Effector memory CD8-positive, alpha-beta T cell (primary cell): ENCODE measurements at regions not wholly inside any gene's neighbourhood (a gene's known extent, or its start where the extent isn't known, plus 50 kb on each side); places are given as distances from the start of the nearest gene placed in this dataset.

Source experiments
- ATAC-seq: fragments of 150-1000 bp; cut with Tn5 transposase; replicated peaks from 2 replicates; pipeline ENCODE4 v1.10.0; 2021; ENCODE audit warnings: mild to moderate bottlenecking, moderate library complexity
- DNase-seq, 3 experiments: peaks; one replicate each; pipeline ENCODE4 v3.0.0; 2021
- H3K27ac Mint-ChIP-seq, 2 donors: one replicate each; pipeline ENCODE4 v1.8.0; 2022; ENCODE audit warnings: mild to moderate bottlenecking in 2 of 2, mixed read lengths in 2 of 2, moderate library complexity in 2 of 2
- H3K27me3 Mint-ChIP-seq, 2 donors: one replicate each; pipeline ENCODE4 v1.8.0; 2022; ENCODE audit warnings: mixed read lengths in 2 of 2
- H3K36me3 Mint-ChIP-seq: one replicate; pipeline ENCODE4 v1.8.0; 2022; ENCODE audit warnings: mild to moderate bottlenecking, moderate library complexity, mixed read lengths; ENCODE audit not compliant: insufficient read depth
- H3K4me1 Mint-ChIP-seq, 2 donors: one replicate each; pipeline ENCODE4 v1.8.0; 2022; ENCODE audit warnings: low read depth in 2 of 2, mixed read lengths in 2 of 2
- H3K4me3 Mint-ChIP-seq, 2 donors: one replicate each; pipeline ENCODE4 v1.8.0; 2022; ENCODE audit warnings: mild to moderate bottlenecking in 2 of 2, mixed read lengths in 2 of 2, moderate library complexity in 2 of 2
- H3K9me3 Mint-ChIP-seq, 2 donors: one replicate each; pipeline ENCODE4 v1.8.0; 2022; ENCODE audit warnings: mixed read lengths in 2 of 2

- no peaks in the 10 kb centered on the region for H3K4me1 Mint-ChIP-seq
- no peak overlapping the region for H3K4me3 Mint-ChIP-seq
- peaks cover 6 to 18% of the 10 kb centered on the region in 2 donors for H3K9me3 Mint-ChIP-seq
- no peaks in the 10 kb centered on the region for H3K36me3 Mint-ChIP-seq
- no peak overlapping the region for H3K27ac Mint-ChIP-seq
- no peaks in the 10 kb centered on the region for H3K27me3 Mint-ChIP-seq
- DNase-seq (no peak), ATAC-seq (no peak)
Observed at GRCh38 chr2:104410136-104410535, 443.8 kb upstream of the POU3F3 start.

GRCh38 chr2:104412384-104412783 lies 441.5 kb upstream of the POU3F3 start:
- Mint-ChIP-seq H3K4me1 (no peaks in the 10 kb centered on the region), H3K27me3 (no peaks in the 10 kb centered on the region), H3K27ac (no peak overlapping the region), H3K4me3 (no peak overlapping the region), H3K9me3 (peaks cover 4 to 30% of the 10 kb centered on the region in 2 donors), H3K36me3 (no peaks in the 10 kb centered on the region)
- DNase-seq (no peak), ATAC-seq (no peak)

GRCh38 chr2:104413890-104414289 lies 440.0 kb upstream of the POU3F3 start:
- H3K4me1 Mint-ChIP-seq: no peaks in the 10 kb centered on the region
- H3K27ac Mint-ChIP-seq: no peak overlapping the region
- no peak for DNase-seq
- no peak for ATAC-seq
- no peaks in the 10 kb centered on the region for H3K27me3 Mint-ChIP-seq
- no peaks in the 10 kb centered on the region for H3K36me3 Mint-ChIP-seq
- no peak overlapping the region for H3K4me3 Mint-ChIP-seq
- H3K9me3 Mint-ChIP-seq: peaks cover 4 to 32% of the 10 kb centered on the region in 2 donors

- no peaks in the 10 kb centered on the region for H3K4me1 Mint-ChIP-seq
- H3K36me3 Mint-ChIP-seq: no peaks in the 10 kb centered on the region
- ATAC-seq: no peak
- H3K27me3 Mint-ChIP-seq: no peaks in the 10 kb centered on the region
- H3K27ac Mint-ChIP-seq: no peak overlapping the region
- DNase-seq: no peak
- peaks cover 4 to 32% of the 10 kb centered on the region in 2 donors for H3K9me3 Mint-ChIP-seq
- no peak overlapping the region for H3K4me3 Mint-ChIP-seq
Observed at GRCh38 chr2:104415284-104415683, 438.6 kb upstream of the POU3F3 start.

GRCh38 chr2:104416339-104417000 lies 437.4 kb upstream of the POU3F3 start:
- DNase-seq (no peak), ATAC-seq (no peak)
- no peaks in the 10 kb centered on the region for H3K27me3 Mint-ChIP-seq
- no peaks in the 10 kb centered on the region for H3K4me1 Mint-ChIP-seq
- H3K9me3 Mint-ChIP-seq: peaks cover 5 to 32% of the 10 kb centered on the region in 2 donors
- no peaks in the 10 kb centered on the region for H3K36me3 Mint-ChIP-seq
- H3K4me3 Mint-ChIP-seq: no peak overlapping the region
- H3K27ac Mint-ChIP-seq: no peak overlapping the region

GRCh38 chr2:104420420-104420819 lies 433.5 kb upstream of the POU3F3 start:
- Mint-ChIP-seq H3K9me3 (peaks cover 11 to 18% of the 10 kb centered on the region in 2 donors), H3K4me3 (no peak overlapping the region), H3K27me3 (no peaks in the 10 kb centered on the region), H3K4me1 (no peaks in the 10 kb centered on the region), H3K27ac (no peak overlapping the region), H3K36me3 (no peaks in the 10 kb centered on the region)
- DNase-seq (no peak), ATAC-seq (no peak)

GRCh38 chr2:104420953-104421352 lies 433.0 kb upstream of the POU3F3 start:
- no peak for DNase-seq
- Mint-ChIP-seq H3K4me3 (no peak overlapping the region), H3K36me3 (no peaks in the 10 kb centered on the region), H3K27me3 (no peaks in the 10 kb centered on the region), H3K4me1 (no peaks in the 10 kb centered on the region), H3K27ac (no peak overlapping the region), H3K9me3 (peaks cover 11 to 13% of the 10 kb centered on the region in 2 donors)
- no peak for ATAC-seq

DNA sequence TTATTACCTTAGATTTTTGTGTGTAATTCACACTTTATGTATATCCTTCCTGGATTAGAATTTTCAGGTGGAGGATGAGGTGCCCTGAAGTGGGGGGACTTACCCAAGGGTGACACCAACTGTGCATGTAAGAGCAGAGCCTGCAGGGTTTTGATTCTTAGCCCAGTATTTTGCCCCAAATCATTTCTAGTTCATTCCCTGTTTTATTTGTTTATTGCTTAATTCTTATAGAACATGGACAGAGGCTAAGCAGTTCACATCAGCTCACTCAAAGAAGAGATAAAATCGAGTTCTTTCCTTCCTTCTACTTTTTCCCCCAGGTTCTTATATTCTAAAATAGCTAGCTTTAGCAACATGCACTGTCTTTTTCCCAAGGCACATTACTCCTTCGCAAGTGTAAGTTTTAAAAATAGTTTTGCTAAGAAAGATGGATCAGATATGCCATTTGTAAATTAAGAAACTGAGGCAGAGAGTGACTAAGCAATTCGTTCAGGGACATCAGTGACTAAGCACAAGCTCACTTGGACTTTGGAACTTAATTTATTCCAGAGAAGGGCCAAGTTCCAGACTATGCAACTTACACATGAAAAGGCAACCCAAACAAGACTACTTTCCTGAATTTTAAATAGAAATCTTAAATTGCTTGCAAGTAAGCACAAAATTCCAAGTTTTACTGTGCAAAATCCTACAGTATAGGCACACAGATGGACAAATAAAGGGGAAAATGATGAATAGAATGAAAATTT lies 427.9 kb upstream of the POU3F3 start:
- H3K27ac Mint-ChIP-seq: no peak overlapping the region

GRCh38 chr2:104428155-104428554 lies 425.8 kb upstream of the POU3F3 start:
- no peak for ATAC-seq
- no peak for DNase-seq
- Mint-ChIP-seq H3K4me3 (no peak overlapping the region), H3K27me3 (no peaks in the 10 kb centered on the region), H3K36me3 (no peaks in the 10 kb centered on the region), H3K4me1 (no peaks in the 10 kb centered on the region), H3K27ac (no peak overlapping the region), H3K9me3 (peaks cover 0 to 6% of the 10 kb centered on the region in 2 donors)

More for the DNA sequence above, 427.9 kb upstream of the POU3F3 start:
- DNase-seq (no peak), ATAC-seq (no peak)
- no peaks in the 10 kb centered on the region for H3K4me1 Mint-ChIP-seq
- no peak overlapping the region for H3K4me3 Mint-ChIP-seq
- peaks cover 0 to 10% of the 10 kb centered on the region in 2 donors for H3K9me3 Mint-ChIP-seq
- H3K27me3 Mint-ChIP-seq: no peaks in the 10 kb centered on the region
- no peaks in the 10 kb centered on the region for H3K36me3 Mint-ChIP-seq

- Mint-ChIP-seq H3K9me3 (peaks cover 2 to 6% of the 10 kb centered on the region in 2 donors), H3K4me1 (peaks cover 0 to 3% of the 10 kb centered on the region in 2 donors), H3K4me3 (no peak overlapping the region), H3K36me3 (no peaks in the 10 kb centered on the region), H3K27me3 (no peaks in the 10 kb centered on the region), H3K27ac (no peak overlapping the region)
- no peak for DNase-seq
- no peak for ATAC-seq
Observed at GRCh38 chr2:104429639-104430358, 424.1 kb upstream of the POU3F3 start.

GRCh38 chr2:104430359-104430740 lies 423.6 kb upstream of the POU3F3 start:
- Mint-ChIP-seq H3K36me3 (no peaks in the 10 kb centered on the region), H3K27ac (no peak overlapping the region), H3K9me3 (peaks cover 2 to 7% of the 10 kb centered on the region in 2 donors), H3K4me1 (peaks cover 0 to 3% of the 10 kb centered on the region in 2 donors), H3K4me3 (no peak overlapping the region), H3K27me3 (no peaks in the 10 kb centered on the region)
- ATAC-seq (no peak), DNase-seq (no peak)

GRCh38 chr2:104430852-104431251 lies 423.1 kb upstream of the POU3F3 start:
- no peak overlapping the region for H3K27ac Mint-ChIP-seq
- H3K9me3 Mint-ChIP-seq: peaks cover 2 to 7% of the 10 kb centered on the region in 2 donors
- ATAC-seq: no peak
- peaks cover 0 to 3% of the 10 kb centered on the region in 2 donors for H3K4me1 Mint-ChIP-seq
- H3K36me3 Mint-ChIP-seq: no peaks in the 10 kb centered on the region
- H3K4me3 Mint-ChIP-seq: no peak overlapping the region
- no peaks in the 10 kb centered on the region for H3K27me3 Mint-ChIP-seq
- DNase-seq: no peak

- H3K27me3 Mint-ChIP-seq: no peaks in the 10 kb centered on the region
- peaks cover 0 to 3% of the 10 kb centered on the region in 2 donors for H3K4me1 Mint-ChIP-seq
- ATAC-seq: no peak
- no peak overlapping the region for H3K4me3 Mint-ChIP-seq
- no peak for DNase-seq
- H3K9me3 Mint-ChIP-seq: peaks cover 2 to 7% of the 10 kb centered on the region in 2 donors
- no peaks in the 10 kb centered on the region for H3K36me3 Mint-ChIP-seq
- no peak overlapping the region for H3K27ac Mint-ChIP-seq
Observed at GRCh38 chr2:104431701-104432121, 422.2 kb upstream of the POU3F3 start.
